HUES48 (cell line): ENCODE measurements at regions not wholly inside any gene's neighbourhood (a gene's known extent, or its start where the extent isn't known, plus 50 kb on each side); places are given as distances from the start of the nearest gene placed in this dataset.

ENCODE experiments used
- H3K27ac ChIP-seq: one replicate; pipeline ENCODE4 v1.7.0; 2013; ENCODE audit warnings: low read depth, low read length, inconsistent platforms
- H3K27me3 ChIP-seq: 2 replicates; pipeline ENCODE4 v1.6.1; 2013; ENCODE audit warnings: mild to moderate bottlenecking, low read length; ENCODE audit not compliant: control insufficient read depth, insufficient read depth
- H3K36me3 ChIP-seq: 2 replicates; pipeline ENCODE4 v1.6.1; 2013; ENCODE audit warnings: low read length; ENCODE audit not compliant: control insufficient read depth, insufficient read depth
- H3K4me1 ChIP-seq: 2 replicates; pipeline ENCODE4 v1.6.1; 2013; ENCODE audit warnings: mild to moderate bottlenecking, low read length; ENCODE audit not compliant: control insufficient read depth, insufficient read depth
- H3K4me3 ChIP-seq: 2 replicates; pipeline ENCODE4 v1.5.1; 2013; ENCODE audit warnings: mild to moderate bottlenecking, low read depth, low read length
- H3K9ac ChIP-seq: 2 replicates; pipeline ENCODE4 v1.6.1; 2013; ENCODE audit warnings: mild to moderate bottlenecking, low read depth, low read length, moderate library complexity
- H3K9me3 ChIP-seq: 2 replicates; pipeline ENCODE4 v1.6.1; 2013; ENCODE audit warnings: low read length; ENCODE audit not compliant: control insufficient read depth, insufficient read depth

DNA sequence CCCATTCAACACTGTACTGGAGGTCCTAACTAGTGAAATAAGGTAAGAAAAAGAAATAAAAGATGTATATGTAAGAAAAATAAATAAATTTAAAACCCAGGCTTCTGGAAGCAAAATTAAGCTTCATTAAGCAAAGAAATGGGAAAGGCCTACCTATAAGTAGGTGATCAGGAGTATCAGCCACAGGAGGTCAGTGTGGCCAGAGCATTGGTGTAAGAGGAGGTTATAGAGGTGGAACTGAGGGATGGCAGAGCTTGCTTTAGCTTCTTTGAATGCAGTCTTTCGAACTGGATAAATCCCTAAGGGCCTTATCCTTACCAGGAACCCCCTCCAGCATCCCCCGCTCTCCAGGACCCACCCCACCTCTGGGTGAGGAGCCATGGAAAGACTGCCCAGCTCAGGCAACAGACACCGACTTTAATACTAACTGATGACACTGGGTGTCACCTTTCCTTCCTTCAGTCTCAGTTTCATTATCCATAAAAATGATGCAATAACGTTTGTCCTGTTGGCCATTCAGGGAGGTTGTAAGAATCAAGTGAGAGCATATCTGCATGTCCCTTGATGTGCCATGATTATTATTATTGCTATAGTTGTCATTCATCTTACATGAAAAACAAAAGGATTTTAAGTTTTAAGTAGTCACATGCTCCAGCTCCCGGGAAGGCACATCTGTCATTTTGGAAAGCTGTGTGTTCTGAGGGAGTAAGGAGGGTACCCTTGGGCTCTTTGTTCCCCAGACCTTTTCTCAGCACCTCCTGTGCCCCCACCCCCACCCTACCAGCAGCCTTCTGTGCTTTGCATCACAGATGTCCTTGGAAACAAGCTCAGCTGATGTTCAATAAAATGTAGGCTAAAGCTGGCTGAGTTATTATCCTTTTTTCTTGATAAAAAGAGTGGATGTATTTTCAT lies 50.8 kb upstream of the CTNNA1 start:
- Histone ChIP-seq H3K9me3 (no peaks in the 10 kb centered on the region), H3K4me3 (no peak overlapping the region), H3K36me3 (no peaks in the 10 kb centered on the region), H3K27me3 (no peaks in the 10 kb centered on the region), H3K27ac (no peak overlapping the region), H3K9ac (no peak overlapping the region), H3K4me1 (peaks cover 22% of the 10 kb centered on the region; the same call in 1 of the 2 replicates)

DNA sequence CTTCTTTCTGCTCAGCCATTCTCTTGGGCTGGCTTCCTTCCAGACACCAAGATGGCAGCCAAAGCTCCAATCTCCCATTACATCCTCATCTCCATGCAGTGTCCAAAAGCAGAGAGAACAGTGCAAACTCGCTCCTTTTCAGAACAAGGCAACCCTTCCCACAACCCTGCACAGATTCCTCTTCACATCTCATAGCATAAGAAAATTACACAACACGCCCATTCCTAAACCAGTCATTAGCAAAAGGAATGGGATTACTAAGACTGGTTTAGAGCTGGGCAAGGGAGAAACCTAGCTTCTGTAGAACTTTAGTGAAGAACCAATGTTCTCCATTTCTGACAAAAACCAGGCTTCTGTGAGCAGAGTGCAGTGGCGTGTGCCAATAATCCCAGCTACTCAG lies 51.5 kb upstream of the CTNNA1 start:
- Histone ChIP-seq H3K4me3 (no peak overlapping the region), H3K27me3 (no peaks in the 10 kb centered on the region), H3K9ac (no peak overlapping the region), H3K9me3 (no peaks in the 10 kb centered on the region), H3K36me3 (no peaks in the 10 kb centered on the region), H3K27ac (no peak overlapping the region), H3K4me1 (peaks cover 15% of the 10 kb centered on the region; the same call in 1 of the 2 replicates)

DNA sequence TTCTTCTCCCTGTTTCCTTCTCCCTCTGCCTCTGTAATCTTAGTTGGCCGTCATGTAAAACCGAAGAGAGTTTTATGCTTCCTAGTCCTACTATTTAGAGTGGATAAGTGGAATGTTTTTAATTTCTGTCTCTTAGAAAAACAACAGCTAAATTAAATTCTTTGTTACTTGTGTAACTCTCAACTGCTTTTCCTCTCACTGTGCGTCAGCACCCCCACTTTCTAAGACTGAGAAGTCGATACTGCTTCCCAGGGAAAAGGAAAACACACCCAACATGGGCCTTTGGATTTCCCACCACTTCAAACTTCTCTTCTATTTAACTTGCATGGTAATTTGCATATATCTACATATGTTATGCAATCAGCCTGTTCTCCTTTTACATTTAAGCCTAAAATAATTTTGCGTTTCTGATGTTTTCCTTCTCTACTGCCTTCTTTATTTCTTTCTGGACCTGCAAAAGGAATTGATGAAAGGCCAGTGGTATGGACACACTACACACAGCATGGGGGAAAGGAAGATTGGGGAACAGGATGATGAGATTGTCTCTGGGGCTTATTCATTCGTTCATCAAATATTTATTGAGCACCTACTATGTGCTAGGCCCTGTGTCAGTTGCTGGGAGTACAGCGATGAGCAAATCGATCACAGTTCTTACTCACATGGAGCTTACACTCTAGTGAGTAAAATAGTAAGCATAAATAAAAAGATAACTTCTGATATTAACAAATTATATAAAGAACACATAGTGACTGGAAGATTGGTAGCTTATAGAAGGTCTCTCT lies 52.5 kb upstream of the CTNNA1 start:
- H3K27me3 ChIP-seq = no peaks in the 10 kb centered on the region
- no peak overlapping the region for H3K9ac ChIP-seq
- H3K4me3 ChIP-seq = no peak overlapping the region
- no peaks in the 10 kb centered on the region for H3K36me3 ChIP-seq
- H3K9me3 ChIP-seq = no peaks in the 10 kb centered on the region
- peaks cover 11% of the 10 kb centered on the region; the same call in 1 of the 2 replicates for H3K4me1 ChIP-seq
- no peak overlapping the region for H3K27ac ChIP-seq

DNA sequence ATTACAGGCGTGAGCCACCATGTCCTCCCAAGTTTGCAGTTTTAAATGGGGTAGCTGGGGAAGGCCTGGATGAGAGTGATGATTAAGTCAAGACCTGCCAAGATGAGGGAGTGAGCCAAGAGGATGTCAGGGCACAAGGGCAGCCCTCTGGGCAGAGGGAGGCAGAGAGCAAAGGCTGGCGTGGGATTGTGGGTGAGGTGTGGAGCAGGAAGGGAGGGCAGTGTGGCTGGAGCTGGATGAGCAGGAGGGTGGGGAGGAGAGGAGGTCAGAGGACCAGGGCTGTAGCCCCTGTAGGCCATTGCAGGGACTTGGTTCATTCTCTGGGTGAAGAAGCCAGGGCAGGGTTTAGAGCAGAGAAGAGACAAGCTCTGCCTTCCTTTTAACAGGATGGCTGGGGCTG lies 53.7 kb upstream of the CTNNA1 start:
- peaks cover 6% of the 10 kb centered on the region; the same call in 1 of the 2 replicates for H3K4me1 ChIP-seq
- no peak overlapping the region for H3K9ac ChIP-seq
- no peaks in the 10 kb centered on the region for H3K9me3 ChIP-seq
- no peaks in the 10 kb centered on the region for H3K36me3 ChIP-seq
- no peak overlapping the region for H3K4me3 ChIP-seq
- H3K27me3 ChIP-seq = no peaks in the 10 kb centered on the region
- no peak overlapping the region for H3K27ac ChIP-seq

DNA sequence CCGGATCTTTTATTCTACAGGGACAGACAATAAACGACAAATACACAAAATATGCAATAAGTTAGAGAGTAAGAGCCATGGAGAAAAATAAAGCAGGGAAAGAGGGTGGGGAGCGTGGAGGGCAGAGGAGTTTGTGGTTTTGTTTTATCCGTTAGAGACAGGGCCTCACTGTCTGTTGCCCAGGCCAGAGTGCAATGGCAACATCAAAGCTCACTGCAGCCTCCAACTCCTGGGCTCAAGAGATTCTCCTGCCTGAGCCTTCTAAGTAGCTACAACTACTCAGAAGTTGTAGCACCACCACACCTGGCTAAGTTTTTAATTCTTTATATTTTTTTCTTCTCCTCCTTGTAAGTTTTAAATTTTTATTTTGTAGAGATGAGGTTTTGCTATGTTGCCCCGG lies 54.5 kb upstream of the CTNNA1 start:
- H3K9me3 ChIP-seq = no peaks in the 10 kb centered on the region
- H3K27ac ChIP-seq = no peak overlapping the region
- H3K36me3 ChIP-seq = no peaks in the 10 kb centered on the region
- no peaks in the 10 kb centered on the region for H3K27me3 ChIP-seq
- H3K4me1 ChIP-seq = peaks cover 6% of the 10 kb centered on the region; the same call in 1 of the 2 replicates
- no peak overlapping the region for H3K9ac ChIP-seq
- no peak overlapping the region for H3K4me3 ChIP-seq

DNA sequence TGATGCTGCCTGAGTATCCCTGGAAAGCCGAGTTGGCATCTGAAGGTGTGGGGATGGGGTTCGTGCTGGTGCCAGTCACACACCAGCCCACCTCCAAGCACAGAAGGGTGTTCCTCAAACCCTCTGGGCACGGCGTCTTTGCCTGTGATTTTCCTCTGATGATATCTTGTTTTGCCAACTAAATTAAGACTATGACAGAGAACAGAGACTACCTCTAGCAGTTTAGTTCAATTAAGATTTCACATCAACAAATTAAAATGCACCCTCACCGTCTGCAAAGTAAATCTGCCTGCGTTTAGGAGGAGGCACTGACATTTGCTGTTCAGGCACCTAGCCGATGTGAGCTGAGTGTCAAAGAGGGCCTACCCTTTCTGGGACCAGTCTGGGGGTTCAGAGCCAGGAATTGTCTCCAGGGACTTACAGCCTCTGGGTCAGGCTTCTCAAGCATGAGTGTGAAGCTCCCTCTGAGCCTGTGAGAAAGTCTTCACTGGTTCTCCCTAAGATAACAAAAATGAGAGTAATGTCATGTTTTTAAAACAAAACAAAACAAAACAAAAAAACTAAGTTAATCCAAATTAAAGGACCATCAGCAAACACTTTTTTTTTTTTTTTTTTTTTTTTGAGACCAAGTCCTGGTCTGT lies 55.4 kb upstream of the CTNNA1 start:
- no peak overlapping the region for H3K27ac ChIP-seq
- no peak overlapping the region for H3K4me3 ChIP-seq

DNA sequence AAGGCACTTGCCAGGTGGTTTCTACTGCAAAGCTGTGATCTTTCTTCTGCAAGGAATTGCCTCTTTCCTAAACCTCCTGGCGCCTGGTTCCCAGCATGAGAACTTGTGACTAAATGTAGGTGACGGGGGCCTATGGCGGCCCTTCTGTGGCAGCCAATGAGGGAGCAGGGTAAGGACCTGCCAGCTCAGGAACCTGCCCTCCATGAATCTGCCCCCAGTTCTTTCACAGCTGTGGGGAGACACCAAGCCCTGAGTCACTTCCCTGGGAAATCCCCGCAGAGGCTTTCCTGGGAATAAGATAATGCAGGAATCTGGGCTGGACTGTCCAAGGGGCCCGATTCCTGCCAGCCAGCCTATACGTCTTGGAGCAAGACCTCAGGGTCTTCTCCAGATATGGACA lies 56.7 kb upstream of the CTNNA1 start:
- H3K36me3 ChIP-seq = no peaks in the 10 kb centered on the region
- no peaks in the 10 kb centered on the region for H3K27me3 ChIP-seq
- H3K4me1 ChIP-seq = no peaks in the 10 kb centered on the region
- no peak overlapping the region for H3K9ac ChIP-seq
- no peaks in the 10 kb centered on the region for H3K9me3 ChIP-seq
- no peak overlapping the region for H3K4me3 ChIP-seq
- H3K27ac ChIP-seq = no peak overlapping the region

More for the DNA sequence above, 55.4 kb upstream of the CTNNA1 start:
- H3K9me3 ChIP-seq = no peaks in the 10 kb centered on the region
- peaks cover 6% of the 10 kb centered on the region; the same call in 1 of the 2 replicates for H3K4me1 ChIP-seq
- no peaks in the 10 kb centered on the region for H3K27me3 ChIP-seq
- no peak overlapping the region for H3K9ac ChIP-seq
- no peaks in the 10 kb centered on the region for H3K36me3 ChIP-seq

DNA sequence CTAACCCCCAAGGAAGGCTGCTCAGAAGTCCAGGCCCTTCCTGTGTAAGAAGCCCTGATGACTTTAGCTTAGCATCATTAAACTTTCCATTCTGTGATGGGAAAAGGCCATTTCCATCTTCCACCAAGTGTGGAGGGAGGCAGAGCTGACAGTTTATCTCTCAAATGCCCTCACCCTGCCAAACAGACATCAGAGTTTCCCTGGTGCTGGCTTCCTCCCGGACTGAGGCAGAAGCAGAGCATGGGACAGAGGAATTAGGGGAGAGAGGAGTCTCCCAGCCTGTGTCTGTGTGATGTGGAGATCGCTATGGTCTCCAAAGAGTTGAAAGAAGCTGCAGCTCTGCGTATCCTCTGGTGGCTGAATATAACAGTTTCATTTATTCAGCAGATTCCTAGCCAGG lies 57.4 kb upstream of the CTNNA1 start:
- no peaks in the 10 kb centered on the region for H3K9me3 ChIP-seq
- H3K9ac ChIP-seq = no peak overlapping the region
- no peak overlapping the region for H3K4me3 ChIP-seq
- H3K4me1 ChIP-seq = no peaks in the 10 kb centered on the region
- no peaks in the 10 kb centered on the region for H3K36me3 ChIP-seq
- H3K27me3 ChIP-seq = no peaks in the 10 kb centered on the region
- H3K27ac ChIP-seq = no peak overlapping the region

DNA sequence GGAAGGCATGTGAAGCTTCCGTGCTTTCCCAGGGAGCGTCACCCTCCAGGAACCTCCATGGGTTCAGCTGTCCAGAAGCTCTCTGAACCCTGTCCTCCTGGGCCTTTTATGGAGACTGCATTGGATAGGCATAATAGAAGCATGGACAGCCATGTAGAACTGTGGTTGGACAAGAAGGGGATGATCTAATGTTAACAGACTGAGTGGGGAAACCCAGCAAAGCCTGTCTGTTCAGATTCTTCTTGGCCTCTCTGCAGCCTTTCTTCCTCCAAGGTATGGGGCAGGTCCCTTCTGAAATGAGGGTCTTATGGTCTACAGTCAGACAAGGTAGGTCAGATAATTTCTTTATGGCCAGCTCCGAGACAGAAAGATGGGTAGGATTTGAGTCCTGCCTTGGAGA lies 59.1 kb upstream of the CTNNA1 start:
- H3K4me3 ChIP-seq = no peak overlapping the region
- H3K36me3 ChIP-seq = no peaks in the 10 kb centered on the region
- no peaks in the 10 kb centered on the region for H3K4me1 ChIP-seq
- no peaks in the 10 kb centered on the region for H3K27me3 ChIP-seq
- no peak overlapping the region for H3K27ac ChIP-seq
- H3K9ac ChIP-seq = no peak overlapping the region
- no peaks in the 10 kb centered on the region for H3K9me3 ChIP-seq

DNA sequence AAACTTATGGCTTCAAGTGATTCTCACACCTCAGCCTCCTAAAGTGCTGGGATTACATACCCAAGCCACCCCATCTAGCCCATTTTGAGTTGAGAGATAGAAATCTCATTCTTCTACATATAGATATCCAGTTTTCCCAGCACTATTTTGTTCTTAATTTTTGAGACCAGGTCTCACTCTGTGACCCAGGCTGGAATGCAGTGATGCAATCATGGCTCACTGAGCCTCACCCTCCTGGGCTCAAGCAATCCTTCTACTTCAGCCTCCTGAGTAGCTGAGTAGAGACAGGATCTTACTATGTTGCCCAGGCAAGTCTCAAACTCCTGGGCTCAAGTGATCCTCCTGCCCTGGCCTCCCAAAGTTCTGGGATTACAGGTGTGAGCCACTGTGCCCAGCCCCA lies 60.9 kb upstream of the CTNNA1 start:
- H3K9me3 ChIP-seq = no peaks in the 10 kb centered on the region
- no peaks in the 10 kb centered on the region for H3K4me1 ChIP-seq
- no peak overlapping the region for H3K27ac ChIP-seq
- no peak overlapping the region for H3K9ac ChIP-seq
- H3K27me3 ChIP-seq = no peaks in the 10 kb centered on the region
- H3K36me3 ChIP-seq = no peaks in the 10 kb centered on the region
- no peak overlapping the region for H3K4me3 ChIP-seq
